T-helper 9 cell (primary cell): ENCODE measurements at regions not wholly inside any gene's neighbourhood (a gene's known extent, or its start where the extent isn't known, plus 50 kb on each side); places are given as distances from the start of the nearest gene placed in this dataset.

Experiments
- DNase-seq: peaks from one replicate; pipeline ENCODE4 v3.0.0-alpha.2; 2020

- DNase-seq = no peak
Observed at GRCh38 chr15:62966294-62967078, 76.1 kb upstream of the TPM1 start.

GRCh38 chr15:62968699-62969098 lies 73.8 kb upstream of the TPM1 start:
- DNase-seq = no peak

DNA sequence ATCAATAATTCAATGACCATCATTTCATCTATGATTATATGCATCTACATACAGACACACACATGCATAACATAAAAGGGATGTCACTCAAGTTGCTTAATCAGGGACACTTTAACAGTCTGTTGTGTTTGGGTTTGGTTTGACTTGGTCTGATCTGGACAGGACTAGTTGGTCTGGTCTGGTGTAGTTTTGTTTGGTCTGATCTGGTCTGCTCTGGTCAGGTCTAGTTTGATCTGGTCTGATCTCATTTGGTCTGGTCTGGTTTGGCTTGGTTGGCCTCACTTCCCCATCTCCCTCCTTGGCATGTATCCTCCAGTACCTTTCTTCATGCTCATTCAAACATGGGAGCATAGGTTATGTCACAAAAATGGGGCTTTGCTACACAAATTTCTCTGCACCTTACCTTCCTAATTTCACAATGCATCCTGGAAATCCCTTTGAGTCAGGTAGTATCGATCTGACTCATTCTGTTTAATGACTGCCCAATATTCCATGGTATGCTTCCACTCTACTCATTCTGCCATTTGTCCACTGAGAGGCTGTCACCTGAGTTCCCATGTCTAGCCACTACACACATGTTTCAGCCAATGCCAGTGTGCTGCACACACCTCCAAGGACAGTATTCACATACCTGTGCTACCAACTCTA lies 73.0 kb upstream of the TPM1 start:
- no peak for DNase-seq

DNA sequence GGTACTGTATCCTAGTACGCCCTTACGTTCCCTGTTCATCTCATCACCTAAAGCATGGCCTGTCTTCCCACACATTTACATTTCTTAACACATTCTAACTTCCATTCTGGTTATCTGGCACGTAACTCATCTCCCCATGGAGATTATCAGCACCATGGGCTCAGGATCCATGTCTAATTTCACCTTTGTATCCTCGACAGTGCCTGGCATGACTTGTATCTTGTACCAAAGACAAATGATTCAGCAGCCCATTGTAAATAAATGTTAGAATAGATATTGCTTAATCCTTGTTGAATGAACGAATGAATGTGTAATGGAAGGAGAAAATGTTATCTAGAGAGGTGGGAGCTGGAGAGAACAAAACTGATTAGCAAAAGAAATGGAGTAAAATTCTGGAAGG lies 69.7 kb upstream of the TPM1 start:
- DNase-seq = no peak

DNA sequence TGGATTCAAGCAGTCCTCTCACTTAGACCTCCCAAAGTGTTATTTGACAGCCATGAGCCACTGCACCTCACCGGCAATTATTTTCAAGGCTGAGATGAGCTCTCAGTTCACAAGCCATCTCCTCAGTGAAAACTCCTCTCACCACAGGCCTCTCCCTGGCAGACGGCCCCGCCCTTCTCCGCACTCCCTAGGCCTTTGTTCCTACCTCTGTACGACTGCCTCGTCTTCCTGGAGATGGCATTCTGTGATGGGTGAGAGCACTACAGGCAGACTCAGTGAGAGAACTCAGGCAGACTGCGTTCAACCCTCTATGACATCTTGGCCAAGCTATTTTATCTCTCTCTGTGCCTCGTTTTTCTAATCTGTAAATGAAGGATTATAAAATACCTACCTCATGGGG lies 67.0 kb upstream of the TPM1 start:
- DNase-seq = no peak

GRCh38 chr15:62976301-62976881 lies 66.2 kb upstream of the TPM1 start:
- no peak for DNase-seq

- DNase-seq = no peak
Observed at GRCh38 chr15:62977952-62978811, 64.4 kb upstream of the TPM1 start.

DNA sequence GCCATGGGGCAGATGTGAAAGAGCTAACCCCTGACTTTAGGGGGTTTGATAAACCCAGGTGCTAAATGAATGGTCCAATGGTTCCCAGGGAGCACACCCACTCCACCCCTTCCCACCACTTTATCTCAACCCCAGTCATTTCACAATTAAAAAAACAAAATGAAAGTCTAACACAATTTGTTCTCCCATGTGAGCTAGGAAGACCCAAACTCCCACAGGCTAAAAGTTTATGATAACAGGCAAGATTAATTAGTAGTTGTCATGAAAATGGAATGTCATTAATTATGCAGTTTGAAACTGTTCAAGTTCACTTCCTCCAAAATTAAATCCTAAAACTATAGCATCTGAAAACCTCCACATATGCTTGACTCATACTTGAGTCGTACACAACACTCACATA lies 63.3 kb upstream of the TPM1 start:
- DNase-seq = no peak

GRCh38 chr15:62981071-62981470 lies 61.5 kb upstream of the TPM1 start:
- DNase-seq = no peak

GRCh38 chr15:62983956-62984355 lies 58.6 kb upstream of the TPM1 start:
- no peak for DNase-seq

GRCh38 chr15:62985768-62986167 lies 56.8 kb upstream of the TPM1 start:
- DNase-seq = no peak

DNA sequence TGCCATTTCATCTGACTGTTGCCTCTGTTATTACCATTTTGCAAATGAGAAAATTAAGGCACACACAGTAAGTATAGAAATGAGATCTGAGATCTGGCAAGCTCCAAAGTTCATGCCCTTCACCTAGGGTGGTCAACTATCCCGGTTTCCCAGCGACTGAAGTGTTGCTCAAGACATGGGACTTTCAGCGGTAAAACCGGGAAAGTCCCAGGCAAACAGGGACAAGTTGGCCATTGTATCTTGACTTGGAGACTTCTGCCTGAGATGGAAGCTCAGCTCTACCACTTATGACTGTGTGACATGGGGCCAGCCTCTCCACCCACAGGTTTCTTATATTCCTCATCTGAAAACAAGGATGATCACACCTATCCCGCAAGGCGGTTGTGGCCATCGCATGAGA lies 55.6 kb upstream of the TPM1 start:
- DNase-seq = no peak

- DNase-seq = no peak
Observed at GRCh38 chr15:62988701-62989100, 53.8 kb upstream of the TPM1 start.

DNA sequence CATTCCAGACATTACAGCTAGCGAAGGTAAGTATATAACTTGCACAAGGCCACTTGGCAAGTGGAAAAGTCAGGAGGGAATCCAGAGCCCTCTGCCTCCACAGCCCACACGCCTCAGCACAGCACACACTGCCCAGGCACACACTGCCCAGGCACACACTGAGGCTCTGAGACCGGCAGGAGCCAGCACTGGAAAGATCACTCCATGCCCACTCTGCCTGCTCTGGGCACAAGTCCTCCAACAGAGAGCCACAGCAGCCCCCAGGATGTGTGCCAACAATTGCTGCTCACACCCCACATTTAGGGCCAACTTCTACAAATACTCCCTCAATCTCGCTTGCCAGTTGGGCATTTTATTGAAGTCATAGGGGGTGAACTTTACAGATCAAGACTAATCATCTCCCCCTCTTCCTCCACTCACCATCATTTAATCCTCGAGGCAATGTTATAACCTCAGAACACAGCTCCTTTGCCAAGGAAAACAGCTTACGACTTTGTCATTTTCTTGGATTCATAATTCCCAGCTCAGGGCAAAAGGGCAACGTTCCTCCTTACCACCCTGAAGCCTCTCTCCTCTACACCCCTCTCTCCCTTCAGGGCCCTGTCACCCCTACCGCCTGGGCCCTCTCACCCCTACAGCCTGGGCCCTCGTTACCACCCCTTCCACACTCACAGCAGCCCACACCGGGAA lies 53.0 kb upstream of the TPM1 start:
- DNase-seq = no peak

- DNase-seq = no peak
Observed at GRCh38 chr15:62991698-62992097, 50.8 kb upstream of the TPM1 start.

GRCh38 chr15:62992302-62992701 lies 50.2 kb upstream of the TPM1 start:
- no peak for DNase-seq
